Hepatocyte (in vitro differentiated cells): ENCODE measurements at regions not wholly inside any gene's neighbourhood (a gene's known extent, or its start where the extent isn't known, plus 50 kb on each side); places are given as distances from the start of the nearest gene placed in this dataset.

Experiments used
- CTCF ChIP-seq: fragments of 200-600 bp; sonication (generic); IDR thresholded peaks from 2 replicates; pipeline ENCODE4 v1.5.1; 2016; ENCODE audit warnings: antibody characterized with exemption, mild to moderate bottlenecking; ENCODE audit not compliant: poor library complexity
- EZH2phosphoT487 ChIP-seq: fragments of 200-600 bp; sonication (generic); IDR thresholded peaks from one replicate; pipeline ENCODE4 v1.6.1; 2018; ENCODE audit warnings: antibody characterized with exemption, mild to moderate bottlenecking, low read depth, moderate library complexity; ENCODE audit not compliant: unreplicated experiment, severe bottlenecking

- TF ChIP-seq CTCF (no peak), EZH2phosphoT487 (no peak)
Measured at GRCh38 chr6:74597840-74598239, 608.0 kb downstream of the COL12A1 start.
